NCI-H1105 (cell line): ENCODE measurements at regions not wholly inside any gene's neighbourhood (a gene's known extent, or its start where the extent isn't known, plus 50 kb on each side); places are given as distances from the start of the nearest gene placed in this dataset.
"Not testable (repeated sequence)": the region's sequence is repeated elsewhere in the genome, so short reads cannot be mapped to it uniquely, and the experiment has no call there.

Source experiments
- DNase-seq: peaks from one replicate; lab custom pipeline; 2025; lab: John Stamatoyannopoulos, UW

- DNase-seq = no peak
These were observed 1232.0 kb downstream of the STIM2 start for GRCh38 chr4:28092610-28093009.

- no peak for DNase-seq
These were observed 1232.4 kb downstream of the STIM2 start for GRCh38 chr4:28093071-28093470.

- no peak for DNase-seq
These were observed 1240.9 kb downstream of the STIM2 start for GRCh38 chr4:28101583-28101982.

- no peak for DNase-seq
These were observed 1244.7 kb downstream of the STIM2 start for GRCh38 chr4:28105271-28105859.

GRCh38 chr4:28106155-28106554, 1245.5 kb downstream of the STIM2 start:
- DNase-seq = no peak

- DNase-seq = no peak
These were observed 1249.2 kb downstream of the STIM2 start for GRCh38 chr4:28109801-28110200.

GRCh38 chr4:28112691-28113335, 1252.2 kb downstream of the STIM2 start:
- not testable (repeated sequence) for DNase-seq

- not testable (repeated sequence) for DNase-seq
These were observed 1252.9 kb downstream of the STIM2 start for GRCh38 chr4:28113586-28113985.

- not testable (repeated sequence) for DNase-seq
These were observed 1256.0 kb downstream of the STIM2 start for GRCh38 chr4:28116526-28117083.

- no peak for DNase-seq
These were observed 1256.5 kb downstream of the STIM2 start for GRCh38 chr4:28117084-28117682.

GRCh38 chr4:28146191-28146590, 1285.5 kb downstream of the STIM2 start:
- no peak for DNase-seq

- no peak for DNase-seq
These were observed 1287.6 kb downstream of the STIM2 start for GRCh38 chr4:28148221-28148620.

GRCh38 chr4:28149762-28150161, 1289.1 kb downstream of the STIM2 start:
- no peak for DNase-seq

GRCh38 chr4:28151314-28151713, 1290.7 kb downstream of the STIM2 start:
- DNase-seq = no peak

- no peak for DNase-seq
These were observed 1306.8 kb downstream of the STIM2 start for GRCh38 chr4:28167411-28167810.

- DNase-seq = no peak
These were observed 1316.3 kb downstream of the STIM2 start for GRCh38 chr4:28176942-28177341.

GRCh38 chr4:28177641-28178040, 1317.0 kb downstream of the STIM2 start:
- DNase-seq = no peak

- no peak for DNase-seq
These were observed 1318.5 kb downstream of the STIM2 start for GRCh38 chr4:28179126-28179525.

- DNase-seq = no peak
These were observed 1348.8 kb downstream of the STIM2 start for GRCh38 chr4:28209371-28209924.

GRCh38 chr4:28211676-28212470, 1351.2 kb downstream of the STIM2 start:
- no peak for DNase-seq

- no peak for DNase-seq
These were observed 1360.9 kb downstream of the STIM2 start for GRCh38 chr4:28221536-28221935.

- no peak for DNase-seq
These were observed 1364.4 kb downstream of the STIM2 start for GRCh38 chr4:28225050-28225449.
